IMR-90 (cell line): ENCODE measurements at regions not wholly inside any gene's neighbourhood (a gene's known extent, or its start where the extent isn't known, plus 50 kb on each side); places are given as distances from the start of the nearest gene placed in this dataset.

Experiments used
- ATAC-seq: fragments of 200-7000 bp; cut with Tn5 transposase; 2 replicates; pipeline ENCODE4 v1.9.1; 2020; ENCODE audit warnings: low read depth, mild to moderate bottlenecking, moderate library complexity
- BruUV-seq: library from RNA; stranded (reverse); fragments of 400-500 nt; replicated peaks from 2 replicates; lab custom pipeline; 2021; lab: Mats Ljungman, UMichigan
- CTCF ChIA-PET: fragments of 300-600 bp; formaldehyde crosslinking; extraction: SDS; loops from one replicate; lab custom pipeline; 2021; ENCODE audit warnings: antibody characterized with exemption; lab: Yijun Ruan, JAX
- POLR2A ChIA-PET: fragments of 300-600 bp; sonication (Branson Sonifier 250); formaldehyde crosslinking; loops from one replicate; lab custom pipeline; 2022; ENCODE audit warnings: antibody characterized with exemption; ENCODE audit not compliant: unreplicated experiment; lab: Charles Lee
- DNase-seq: peaks from one replicate; pipeline ENCODE4 v3.0.0; 2013
- H2AFZ ChIP-seq: replicated peaks from 2 replicates; pipeline ENCODE3; 2013; ENCODE audit warnings: low read length, mild to moderate bottlenecking; ENCODE audit not compliant: poor library complexity
- H2AK5ac ChIP-seq: 2 replicates; pipeline ENCODE4 v1.6.1; 2013; ENCODE audit warnings: low read depth, low read length, inconsistent platforms
- H2AK9ac ChIP-seq: replicated peaks from 2 replicates; pipeline ENCODE3; 2013; ENCODE audit warnings: mild to moderate bottlenecking, low read depth, low read length, moderate library complexity; ENCODE audit not compliant: poor library complexity
- H2BK120ac ChIP-seq: 2 replicates; pipeline ENCODE4 v1.6.1; 2013; ENCODE audit warnings: low read depth, low read length, inconsistent platforms
- H2BK15ac ChIP-seq: 3 replicates; pipeline ENCODE4 v1.6.1; 2013; ENCODE audit warnings: low read depth, low read length, inconsistent platforms
- H2BK20ac ChIP-seq: 2 replicates; pipeline ENCODE4 v1.6.1; 2013; ENCODE audit warnings: low read depth, mild to moderate bottlenecking, inconsistent platforms, low read length, moderate library complexity
- H2BK5ac ChIP-seq: 2 replicates; pipeline ENCODE4 v1.6.1; 2013; ENCODE audit warnings: mild to moderate bottlenecking, low read depth, low read length, inconsistent platforms; ENCODE audit not compliant: poor library complexity, severe bottlenecking
- H3K14ac ChIP-seq: replicated peaks from 2 replicates; pipeline ENCODE4 v1.6.1; 2013; ENCODE audit warnings: low read depth, low read length, inconsistent platforms
- H3K18ac ChIP-seq: 2 replicates; pipeline ENCODE4 v1.6.1; 2013; ENCODE audit warnings: low read depth, low read length, control low read depth
- H3K23ac ChIP-seq: 2 replicates; pipeline ENCODE4 v1.6.1; 2013; ENCODE audit warnings: low read depth, low read length, inconsistent platforms
- H3K27ac ChIP-seq: 2 replicates; pipeline ENCODE4 v1.5.1; 2013; ENCODE audit warnings: mild to moderate bottlenecking, control low read depth, low read length; ENCODE audit not compliant: insufficient read depth
- H3K27me3 ChIP-seq: 2 replicates; pipeline ENCODE4 v1.6.1; 2013; ENCODE audit warnings: low read length; ENCODE audit not compliant: control insufficient read depth, insufficient read depth
- H3K36me3 ChIP-seq: 2 replicates; pipeline ENCODE4 v1.6.1; 2013; ENCODE audit warnings: low read length, mixed read lengths; ENCODE audit not compliant: control insufficient read depth, insufficient read depth
- H3K4ac ChIP-seq: 2 replicates; pipeline ENCODE4 v1.6.1; 2013; ENCODE audit warnings: low read depth, low read length, inconsistent platforms
- H3K4me1 ChIP-seq: 2 replicates; pipeline ENCODE4 v1.6.1; 2013; ENCODE audit warnings: low read length, mixed read lengths; ENCODE audit not compliant: control insufficient read depth, insufficient read depth
- H3K4me2 ChIP-seq: 2 replicates; pipeline ENCODE4 v1.6.1; 2013; ENCODE audit warnings: low read depth, mild to moderate bottlenecking, control low read depth, low read length, moderate library complexity
- H3K4me3 ChIP-seq: 2 replicates; pipeline ENCODE4 v1.5.1; 2013; ENCODE audit warnings: low read depth, mild to moderate bottlenecking, control low read depth, low read length, moderate library complexity; ENCODE audit not compliant: insufficient read depth
- H3K56ac ChIP-seq: 2 replicates; pipeline ENCODE4 v1.6.1; 2013; ENCODE audit warnings: low read length, inconsistent platforms; ENCODE audit not compliant: insufficient read depth; ENCODE audit errors: extremely low read depth
- H3K79me1 ChIP-seq, 2 experiments: 2 replicates each; pipeline ENCODE4 v1.6.1; 2013; ENCODE audit warnings: low read length in 2 of 2, inconsistent platforms in 1 of 2, low read depth in 1 of 2
- H3K9ac ChIP-seq: 2 replicates; pipeline ENCODE4 v1.6.1; 2013; ENCODE audit warnings: low read depth, low read length, control low read depth
- H3K9me1 ChIP-seq: 2 replicates; pipeline ENCODE4 v1.6.1; 2013; ENCODE audit warnings: low read length, inconsistent platforms; ENCODE audit not compliant: insufficient read depth
- H3K9me3 ChIP-seq: 2 replicates; pipeline ENCODE4 v1.6.1; 2013; ENCODE audit warnings: low read length; ENCODE audit not compliant: control insufficient read depth, insufficient read depth
- H4K20me1 ChIP-seq: 2 replicates; pipeline ENCODE4 v1.6.1; 2013; ENCODE audit warnings: low read length, inconsistent platforms; ENCODE audit not compliant: insufficient read depth
- H4K5ac ChIP-seq: 2 replicates; pipeline ENCODE4 v1.6.1; 2013; ENCODE audit warnings: mild to moderate bottlenecking, low read depth, low read length, control low read depth
- H4K8ac ChIP-seq, 2 experiments: 2 replicates each; pipeline ENCODE4 v1.6.1; 2013; ENCODE audit warnings: low read depth in 2 of 2, low read length in 2 of 2, control low read depth in 1 of 2, inconsistent platforms in 1 of 2
- H4K91ac ChIP-seq: 2 replicates; pipeline ENCODE4 v1.6.1; 2013; ENCODE audit warnings: low read depth, low read length, inconsistent platforms; ENCODE audit not compliant: insufficient read depth
- BHLHE40 ChIP-seq: fragments of 150-350 bp; IDR thresholded peaks from 2 replicates; pipeline ENCODE4 v1.6.1; 2016; ENCODE audit warnings: mild to moderate bottlenecking, low read depth, low read length
- CEBPB ChIP-seq: IDR thresholded peaks from 2 replicates; pipeline ENCODE4 v1.6.1; 2012; ENCODE audit warnings: low read depth, low read length, improper control_type of control experiment
- CHD1 ChIP-seq: IDR thresholded peaks from 2 replicates; pipeline ENCODE4 v1.6.1; 2012; ENCODE audit warnings: low read depth, low read length, improper control_type of control experiment
- CTCF ChIP-seq: conservative IDR thresholded peaks from 2 replicates; pipeline ENCODE4 v1.5.1; 2012; ENCODE audit warnings: mild to moderate bottlenecking, low read depth, low read length, improper control_type of control experiment
- ELK1 ChIP-seq: fragments of 150-350 bp; IDR thresholded peaks from 2 replicates; pipeline ENCODE4 v1.6.1; 2016; ENCODE audit warnings: low read depth, mild to moderate bottlenecking, low read length, moderate library complexity, borderline replicate concordance
- FOS ChIP-seq: fragments of 150-350 bp; IDR thresholded peaks from 2 replicates; pipeline ENCODE4 v1.6.1; 2016; ENCODE audit warnings: low read depth, low read length
- MAFK ChIP-seq: IDR thresholded peaks from 2 replicates; pipeline ENCODE4 v1.6.1; 2012; ENCODE audit warnings: low read depth, low read length, improper control_type of control experiment
- MAZ ChIP-seq: IDR thresholded peaks from 2 replicates; pipeline ENCODE4 v1.6.1; 2012; ENCODE audit warnings: low read depth, mild to moderate bottlenecking, low read length, improper control_type of control experiment, moderate library complexity, borderline replicate concordance
- MXI1 ChIP-seq: IDR thresholded peaks from 2 replicates; pipeline ENCODE4 v1.6.1; 2012; ENCODE audit warnings: low read depth, mild to moderate bottlenecking, low read length, moderate library complexity, borderline replicate concordance
- NFE2L2 ChIP-seq: fragments of 150-350 bp; IDR thresholded peaks from 2 replicates; pipeline ENCODE4 v1.6.1; 2016; ENCODE audit warnings: low read depth, mild to moderate bottlenecking, low read length
- POLR2A ChIP-seq: IDR thresholded peaks from 2 replicates; pipeline ENCODE4 v1.6.1; 2012; ENCODE audit warnings: mild to moderate bottlenecking, low read depth, low read length
- RAD21 ChIP-seq: IDR thresholded peaks from 2 replicates; pipeline ENCODE4 v1.6.1; 2012; ENCODE audit warnings: low read length, improper control_type of control experiment
- RCOR1 ChIP-seq: IDR thresholded peaks from 2 replicates; pipeline ENCODE4 v1.6.1; 2012; ENCODE audit warnings: mild to moderate bottlenecking, low read length, improper control_type of control experiment; ENCODE audit not compliant: insufficient replicate concordance
- RFX5 ChIP-seq: IDR thresholded peaks from 2 replicates; pipeline ENCODE4 v1.8.0; 2012; ENCODE audit warnings: low read depth, mild to moderate bottlenecking, low read length, moderate library complexity
- SMC3 ChIP-seq: fragments of 150-350 bp; IDR thresholded peaks from 2 replicates; pipeline ENCODE4 v1.6.1; 2016; ENCODE audit warnings: low read depth, mild to moderate bottlenecking, antibody characterized with exemption, low read length, moderate library complexity
- USF2 ChIP-seq: fragments of 150-350 bp; IDR thresholded peaks from 2 replicates; pipeline ENCODE4 v1.6.1; 2017; ENCODE audit warnings: mild to moderate bottlenecking, antibody characterized with exemption, low read length, low read depth
- WGBS, 2 experiments: methylation state at CpG; one replicate each; pipeline versions ENCODE4 v1.1.5 to v1.1.7; 2013; ENCODE audit warnings: missing lambda C conversion rate in 2 of 2; ENCODE audit not compliant: insufficient read length in 1 of 2; ENCODE audit errors: extremely low coverage in 2 of 2; 5-methylcytosine and 5-hydroxymethylcytosine counted together
- dilution Hi-C: fragments of 300-500 bp; cut with HindIII; formaldehyde crosslinking; loops from one replicate; pipeline ENCODE4 v1.14.3; 2018; ENCODE audit warnings: low sequenced_read_pairs; ENCODE audit not compliant: unreplicated experiment
- in situ Hi-C: fragments of 300-500 bp; cut with MboI; formaldehyde crosslinking; loops from 3 replicates; pipeline ENCODE4 v1.14.3; 2019; ENCODE audit warnings: low sequenced_read_pairs, inconsistent platforms, mixed read lengths
- intact Hi-C: fragments of 100-400 bp; cut with micrococcal nuclease; formaldehyde crosslinking; loops from 2 replicates; pipeline ENCODE4 v1.10.0; 2022

GRCh38 chr3:159795042-159795441 is 193.6 kb upstream of the IL12A start:
- dilution Hi-C loops: no loop called here

More at GRCh38 chr3:159795042-159795441, 193.6 kb upstream of the IL12A start:
- Histone ChIP-seq H3K4me1 (peaks cover 21% of the 10 kb centered on the region), H4K8ac (no peak overlapping the region), H3K56ac (no peak overlapping the region), H3K14ac (no peak overlapping the region), H3K9me3 (peaks cover 3% of the 10 kb centered on the region; the same call in 1 of the 2 replicates), H4K91ac (no peak overlapping the region), H2AK9ac (no peak overlapping the region), H4K20me1 (peaks cover 30% of the 10 kb centered on the region), H2BK20ac (no peak overlapping the region), H3K9me1 (peaks cover 21% of the 10 kb centered on the region), H3K36me3 (no peaks in the 10 kb centered on the region; the same call in 1 of the 2 replicates), H3K4ac (no peak overlapping the region), H3K9ac (no peak overlapping the region), H3K18ac (no peak overlapping the region), H2BK120ac (no peak overlapping the region), H2BK15ac (0 out of 3 replicates have a peak overlapping the region, but pooled peaks have one; percentile 60), H3K79me1 (peaks cover 43 to 84% of the 10 kb centered on the region in 2 experiments), H2AK5ac (0 out of 2 replicates have a peak overlapping the region, but pooled peaks have one; percentile 27), H3K4me3 (no peak overlapping the region), H3K27me3 (no peaks in the 10 kb centered on the region), H2BK5ac (no peak overlapping the region), H3K23ac (no peak overlapping the region), H3K27ac (no peak overlapping the region), H2AFZ (no peak overlapping the region), H3K4me2 (no peak overlapping the region), H4K5ac (no peak overlapping the region)
- TF ChIP-seq USF2 (no peak), CEBPB (no peak), MXI1 (no peak), CTCF (no peak), BHLHE40 (no peak), RAD21 (no peak), RCOR1 (no peak), POLR2A (no peak), CHD1 (no peak), RFX5 (no peak), MAZ (no peak), ELK1 (no peak), FOS (no peak), MAFK (no peak), NFE2L2 (no peak), SMC3 (no peak)
- DNase-seq: no peak
- intact Hi-C loops: no loop called here
- BruUV-seq: no TSS peak
- no CpG with 5 or more reads among the region's 5 CpGs for WGBS, 2 experiments
- ChIA-PET POLR2A (no interaction called here), CTCF (no interaction called here)
- ATAC-seq: no peak
- in situ Hi-C loops: no loop called here
